GM21723 (cell line): ENCODE measurements at regions not wholly inside any gene's neighbourhood (a gene's known extent, or its start where the extent isn't known, plus 50 kb on each side); places are given as distances from the start of the nearest gene placed in this dataset.
"Not testable (repeated sequence)": the region's sequence is repeated elsewhere in the genome, so short reads cannot be mapped to it uniquely, and the experiment has no call there.

ENCODE experiments used
- ATAC-seq: cut with Tn5 transposase; IDR thresholded peaks from one replicate; pipeline ENCODE4 v1.9.1; 2021; ENCODE audit warnings: mild to moderate bottlenecking, moderate library complexity; ENCODE audit not compliant: unreplicated experiment

DNA sequence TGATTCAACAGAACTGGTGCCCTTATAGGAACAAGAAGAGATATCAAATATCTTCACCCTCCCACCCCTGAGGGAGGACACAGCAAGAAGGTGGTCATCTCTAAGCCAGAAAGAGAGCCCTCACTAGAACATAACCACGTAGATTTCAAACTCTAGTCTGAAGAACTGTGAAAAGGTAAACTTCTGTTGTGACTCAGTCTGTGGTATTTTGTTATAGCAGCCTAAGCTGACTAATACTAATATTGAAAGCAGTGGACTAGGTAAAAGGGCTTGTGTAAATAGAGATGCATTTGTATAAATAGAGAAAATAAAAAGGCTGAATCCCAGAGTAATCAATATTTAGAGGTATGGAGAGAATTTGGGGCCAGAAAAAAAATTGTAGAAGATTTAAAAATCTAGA, 157.6 kb upstream of the CCNH start:
- no peak for ATAC-seq

DNA sequence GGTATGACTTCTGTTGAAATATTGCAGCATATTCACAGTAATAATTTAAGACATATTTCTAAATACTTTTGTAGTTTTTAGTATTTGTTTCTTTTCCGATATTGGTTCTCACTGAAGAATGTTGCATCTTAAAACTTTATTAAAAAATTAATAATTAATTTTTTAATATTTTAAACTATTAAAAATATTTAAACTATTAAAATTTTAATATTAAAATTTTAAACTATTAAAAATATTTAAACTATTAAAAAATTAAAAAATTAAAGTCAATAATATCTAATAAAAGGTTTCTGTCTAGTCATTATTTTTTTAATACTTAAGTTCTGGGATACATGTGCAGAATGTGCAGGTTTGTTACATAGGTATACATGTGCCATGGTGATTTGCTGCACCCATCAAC, 149.3 kb upstream of the CCNH start:
- no peak for ATAC-seq

DNA sequence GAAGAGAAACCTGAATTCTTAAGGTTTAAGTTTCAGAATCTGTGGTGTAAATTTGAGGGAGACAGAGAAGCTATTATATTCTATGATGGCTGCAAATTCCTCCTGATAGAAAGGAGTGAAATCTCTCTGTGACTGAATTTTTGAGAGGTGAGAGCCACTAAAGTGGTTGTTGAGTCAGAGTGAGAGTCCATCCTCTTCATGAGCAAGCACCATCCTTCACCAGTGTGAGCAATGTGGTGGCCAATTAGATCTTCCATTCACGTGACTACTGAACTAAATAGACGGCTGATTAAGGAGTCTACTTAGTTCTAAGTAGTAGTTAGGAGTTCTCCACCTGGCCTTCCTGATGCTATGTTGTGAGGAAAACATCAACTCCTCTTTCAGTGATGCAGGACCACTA, 147.8 kb upstream of the CCNH start:
- ATAC-seq: no peak

DNA sequence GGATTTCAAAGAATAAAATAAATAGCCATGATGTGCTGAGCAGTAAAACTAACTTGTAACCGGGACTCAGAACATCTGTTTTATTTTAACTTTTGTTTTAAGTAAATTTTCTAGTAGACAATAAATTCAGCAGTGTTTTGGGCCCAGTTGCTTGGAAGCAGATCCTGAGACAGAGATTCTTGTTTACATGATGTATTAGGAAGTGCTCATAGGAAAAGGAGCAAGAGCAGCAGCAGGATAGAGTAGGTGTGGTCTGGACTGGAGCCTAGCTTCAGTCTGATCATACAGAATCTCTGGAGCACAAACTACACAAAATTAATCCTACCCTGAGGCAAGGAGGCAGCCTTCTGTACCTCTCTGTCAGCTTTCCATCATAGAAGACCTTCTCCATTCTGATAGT, 139.2 kb upstream of the CCNH start:
- ATAC-seq: no peak

DNA sequence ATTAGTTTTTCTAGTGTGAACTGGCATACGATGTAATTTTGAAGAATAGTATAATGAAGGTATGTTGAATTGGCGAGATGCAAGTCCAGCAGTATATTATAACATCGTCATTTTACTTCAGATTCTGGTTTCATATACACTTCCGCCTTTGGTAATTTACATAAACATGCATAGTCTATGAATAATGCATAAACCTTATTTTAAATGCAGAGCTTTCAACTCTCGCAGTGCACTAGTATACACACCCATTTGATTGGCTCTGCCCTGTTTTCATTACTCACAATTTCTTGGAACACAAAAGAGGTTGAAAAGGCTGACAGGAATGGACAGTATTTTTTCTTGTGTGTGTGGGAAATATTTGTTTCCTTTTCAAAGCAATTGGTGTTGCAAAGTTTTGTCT, 128.9 kb upstream of the CCNH start:
- no peak for ATAC-seq

DNA sequence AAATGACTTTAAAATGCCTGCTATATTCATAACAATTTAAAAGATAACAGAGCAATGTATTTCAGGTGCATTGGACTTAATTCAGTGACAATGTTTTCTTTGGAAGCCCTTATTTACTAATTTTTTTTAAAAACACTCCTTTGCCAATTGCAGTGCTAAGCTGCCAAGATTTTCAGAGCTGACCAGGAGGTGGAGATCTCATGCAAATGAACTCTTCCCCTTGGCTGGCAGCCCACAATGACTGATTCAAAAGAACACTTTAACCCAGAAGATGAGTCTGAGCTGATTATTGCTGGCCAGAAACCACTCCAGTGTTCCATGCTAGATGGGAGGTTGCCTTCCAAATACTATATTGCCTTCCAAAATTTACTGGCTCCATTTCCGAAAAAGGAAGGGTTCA, 128.3 kb upstream of the CCNH start:
- ATAC-seq: no peak

DNA sequence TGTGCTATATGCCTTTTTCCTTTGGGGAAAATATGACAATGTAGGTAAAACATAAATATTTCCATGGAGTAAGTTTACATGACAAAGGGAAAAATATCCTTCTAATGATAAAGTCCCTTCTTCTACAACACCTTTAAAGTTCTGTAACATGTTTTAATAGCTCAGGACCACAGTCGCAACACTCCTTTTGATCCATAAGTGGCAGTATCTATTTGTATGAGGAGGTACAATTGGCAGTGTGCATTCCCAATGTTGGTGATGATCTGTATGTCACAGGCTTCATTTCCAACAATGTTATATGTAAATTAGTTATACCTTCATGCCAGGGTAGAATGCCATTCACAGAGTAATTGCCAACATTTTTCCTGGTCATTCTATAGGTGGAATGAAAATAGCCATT, 127.1 kb upstream of the CCNH start:
- no peak for ATAC-seq

DNA sequence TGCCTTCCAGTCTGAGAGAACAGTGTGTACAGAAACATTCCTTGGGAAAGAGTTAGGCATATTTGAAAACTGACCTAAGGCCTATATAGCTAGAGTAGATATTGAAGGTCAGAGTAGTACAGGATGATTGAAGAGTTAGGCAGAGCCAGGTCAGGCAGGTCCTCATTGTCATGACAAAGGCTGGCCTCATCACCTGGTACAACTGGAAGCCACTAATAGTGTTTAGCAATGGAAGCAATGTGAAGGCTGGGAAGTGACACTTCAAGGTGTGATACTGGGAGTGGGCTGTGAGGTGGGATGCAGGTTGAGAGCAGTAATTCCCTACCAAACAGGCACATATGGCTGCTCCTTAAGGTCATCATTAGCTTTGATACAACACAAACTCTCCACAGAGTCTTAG, 123.6 kb upstream of the CCNH start:
- no peak for ATAC-seq

DNA sequence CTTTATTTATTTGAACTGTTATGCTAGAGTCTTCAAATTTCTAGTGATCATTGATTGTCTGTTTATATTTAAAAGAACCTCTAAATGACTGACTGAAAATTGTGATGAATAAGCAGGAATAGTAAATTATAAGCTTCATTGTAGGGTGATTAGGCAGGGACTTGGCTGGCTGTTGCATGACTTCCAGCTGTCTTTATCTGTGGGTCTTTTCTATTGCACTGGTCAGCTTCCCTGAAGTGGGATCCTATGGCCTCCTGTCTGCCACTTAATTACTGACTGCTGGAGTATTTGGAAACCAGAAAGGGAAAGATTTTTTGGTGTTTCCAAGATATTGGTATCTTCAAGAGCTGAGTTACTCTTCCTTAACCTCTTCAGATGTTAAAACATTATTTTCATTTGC, 123.0 kb upstream of the CCNH start:
- ATAC-seq: no peak

DNA sequence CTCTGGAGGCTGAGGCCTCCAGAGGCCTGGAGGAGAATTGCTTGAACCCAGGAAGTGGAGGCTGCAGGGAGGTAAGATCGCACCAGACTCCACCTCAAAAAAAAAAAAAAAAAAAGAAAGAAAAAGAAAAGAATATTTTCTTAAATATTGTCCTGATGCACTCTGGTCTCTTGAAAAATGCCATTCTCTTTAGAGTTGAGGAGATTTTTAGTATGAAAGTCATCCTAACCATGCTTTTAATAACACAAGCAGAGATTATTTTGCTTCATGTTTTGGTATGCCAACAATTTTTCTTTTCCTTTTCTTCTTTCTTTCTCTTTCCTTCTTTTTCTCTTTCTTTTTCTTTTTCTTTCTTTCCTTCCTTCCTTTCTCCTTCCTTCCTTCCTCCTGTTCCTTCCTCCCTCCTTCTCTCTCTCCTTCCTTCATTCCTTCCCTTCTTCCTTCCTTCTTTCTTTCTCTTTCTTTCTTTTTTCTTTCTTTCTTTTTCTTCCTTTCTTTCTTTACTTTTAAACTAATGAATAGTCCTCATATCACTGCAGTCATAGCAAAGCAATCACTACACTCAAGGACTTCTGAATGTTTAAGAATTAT, 116.9 kb upstream of the CCNH start:
- ATAC-seq: no peak

DNA sequence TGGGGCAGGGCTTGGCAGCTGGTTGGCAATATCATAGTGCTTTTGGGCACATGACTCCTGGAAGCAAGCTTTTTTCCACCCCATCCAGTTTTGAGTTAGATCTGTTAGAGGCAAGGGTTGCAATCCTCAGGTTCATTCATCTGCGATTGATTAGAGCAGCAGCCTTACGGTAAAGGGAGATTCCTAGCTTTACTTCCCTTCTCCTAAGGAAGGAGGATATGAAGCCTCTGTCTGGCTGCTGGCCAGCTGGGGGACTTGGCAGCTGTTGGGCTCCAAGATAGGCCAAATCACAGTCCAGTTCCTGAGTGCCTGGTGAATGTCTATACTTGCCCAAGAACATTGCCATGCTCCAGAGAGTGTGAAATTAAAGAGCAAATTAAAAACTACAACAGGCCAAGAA, 113.4 kb upstream of the CCNH start:
- ATAC-seq: no peak

DNA sequence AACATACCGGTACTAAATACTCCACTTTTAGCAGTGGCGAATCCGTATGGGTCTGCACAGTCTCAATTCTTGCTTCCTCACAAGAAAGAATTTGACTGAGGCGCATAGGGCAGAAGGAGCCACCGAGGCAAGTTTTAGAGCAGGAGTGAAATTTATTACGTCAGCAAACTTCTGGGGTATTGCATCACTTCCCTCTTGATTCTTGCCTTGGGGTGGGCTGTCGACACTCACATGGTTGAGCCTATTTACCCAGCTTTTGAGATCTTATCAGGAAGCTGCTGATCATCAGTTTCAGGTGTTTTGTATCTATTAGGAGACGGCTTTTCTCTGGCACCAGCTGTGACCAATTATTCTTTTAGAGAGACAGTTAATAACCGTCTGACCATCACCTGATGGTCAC, 111.5 kb upstream of the CCNH start:
- ATAC-seq: no peak

DNA sequence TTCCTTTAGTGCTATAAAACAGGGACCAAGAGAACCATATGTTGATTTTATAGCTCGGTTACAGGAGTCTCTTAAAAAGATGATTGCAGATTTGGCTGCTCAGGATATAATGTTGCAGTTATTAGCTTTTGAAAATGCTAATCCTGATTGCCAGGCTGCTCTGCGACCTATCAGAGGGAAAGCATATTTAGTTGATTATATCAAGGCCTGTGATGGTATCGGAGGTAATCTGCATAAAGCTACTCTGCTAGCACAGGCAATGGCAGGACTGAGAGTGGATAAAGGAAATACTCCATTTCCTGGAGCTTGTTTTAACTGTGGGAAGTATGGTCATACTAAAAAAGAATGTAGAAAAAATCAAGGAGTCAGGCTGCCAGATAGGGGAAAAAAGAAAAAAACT, 99.0 kb upstream of the CCNH start:
- not testable (repeated sequence) for ATAC-seq

DNA sequence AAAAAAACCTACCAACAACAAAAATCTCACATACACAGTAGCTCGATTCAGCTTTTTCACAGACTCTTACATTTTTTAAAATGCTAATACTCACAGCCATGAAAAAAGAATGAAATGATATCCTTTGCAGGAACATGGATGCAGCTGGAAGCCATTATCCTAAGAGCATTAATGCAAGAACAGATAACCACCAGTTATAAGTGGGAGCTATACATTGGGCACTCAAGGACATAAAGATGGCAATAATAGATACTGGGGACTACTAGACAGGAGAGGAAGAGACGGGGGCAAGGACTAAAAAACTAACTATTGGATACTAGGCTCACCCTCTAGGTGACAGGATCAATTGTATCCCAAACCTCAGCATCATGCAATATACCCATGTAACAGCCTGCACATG, 90.3 kb upstream of the CCNH start:
- no peak for ATAC-seq

DNA sequence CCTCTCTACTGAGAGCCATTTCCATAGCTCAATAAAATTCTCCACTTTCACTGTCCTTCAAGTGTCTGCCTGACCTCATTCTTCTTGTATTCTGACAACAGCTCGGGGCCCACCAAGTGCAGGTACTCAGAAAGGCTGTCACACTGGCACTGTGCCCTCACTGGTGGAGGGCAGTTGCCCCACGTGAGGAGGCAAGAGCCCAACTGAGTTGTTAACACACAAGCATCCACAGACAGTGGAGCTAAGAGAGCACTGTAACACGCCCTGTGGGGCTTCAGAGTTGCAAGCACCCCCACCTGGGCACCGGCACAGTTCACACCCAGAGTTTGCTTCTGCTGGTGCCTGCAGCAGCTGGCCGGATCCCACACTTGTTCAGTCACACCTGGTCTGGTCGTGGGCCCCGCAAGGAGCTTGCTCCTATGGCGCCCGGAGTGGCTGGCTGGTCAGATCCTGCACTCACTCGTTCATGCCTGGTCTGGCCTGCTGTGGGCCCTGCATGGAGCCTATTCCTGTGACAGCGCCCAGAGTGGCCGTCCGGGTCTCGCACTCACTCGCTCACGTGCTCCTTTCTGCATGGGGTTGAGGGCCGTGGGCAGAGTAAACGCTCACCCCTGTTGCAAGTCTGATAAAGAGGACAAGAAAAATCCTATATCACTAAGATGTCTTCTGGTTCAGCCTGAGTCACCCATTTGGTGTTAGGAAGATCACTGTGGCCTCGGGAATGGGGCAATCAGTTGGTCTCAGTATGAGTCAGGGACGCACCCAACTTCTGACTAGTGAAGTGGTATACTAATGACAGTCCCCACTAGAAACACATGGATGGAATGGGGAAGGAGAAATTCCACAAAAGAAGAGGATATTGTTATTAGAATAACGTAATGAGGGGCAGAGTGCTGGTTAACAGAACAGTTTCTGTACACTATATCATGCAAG, 87.0 kb upstream of the CCNH start:
- ATAC-seq: no peak
